HCT116 (cell line): ENCODE measurements at regions not wholly inside any gene's neighbourhood (a gene's known extent, or its start where the extent isn't known, plus 50 kb on each side); places are given as distances from the start of the nearest gene placed in this dataset.
"Not testable (repeated sequence)": the region's sequence is repeated elsewhere in the genome, so short reads cannot be mapped to it uniquely, and the experiment has no call there.

Source experiments
- EZH2phosphoT487 ChIP-seq: fragments of 200-600 bp; IDR thresholded peaks from 2 replicates; pipeline ENCODE4 v1.6.1; 2018; ENCODE audit warnings: antibody characterized with exemption, borderline replicate concordance
- JUND ChIP-seq: IDR thresholded peaks from 2 replicates; pipeline ENCODE4 v1.6.1; 2012
- POLR2A ChIP-seq: IDR thresholded peaks from 2 replicates; pipeline ENCODE4 v1.7.0; 2011; ENCODE audit warnings: borderline replicate concordance; ENCODE audit not compliant: insufficient read depth, insufficient read length; ENCODE audit errors: extremely low read depth
- RAD21 ChIP-seq: IDR thresholded peaks from 2 replicates; pipeline ENCODE4 v1.6.1; 2012; ENCODE audit warnings: low read depth, mild to moderate bottlenecking
- SP1 ChIP-seq: IDR thresholded peaks from 2 replicates; pipeline ENCODE4 v1.6.1; 2012; ENCODE audit warnings: low read depth

DNA sequence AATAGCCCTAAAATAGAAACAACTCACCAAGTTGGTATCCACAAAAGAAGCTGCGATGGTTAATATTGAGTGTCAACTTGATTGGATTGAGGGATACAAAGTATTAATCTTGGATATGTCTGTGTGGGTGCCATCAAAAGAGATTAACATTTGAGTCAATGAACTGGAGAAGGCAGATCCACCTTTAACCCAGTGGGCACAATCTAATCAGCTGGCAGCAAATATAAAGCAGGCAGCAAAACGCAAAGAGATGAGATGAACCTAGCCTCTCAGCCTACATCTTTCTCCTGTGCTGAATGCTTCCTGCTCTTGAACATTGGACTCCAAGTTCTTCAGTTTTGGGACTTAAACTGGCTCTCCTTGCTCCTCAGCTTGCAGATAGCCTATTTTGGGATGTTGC is 277.6 kb upstream of the RAI14 start:
- not testable (repeated sequence) for TF ChIP-seq JUND, EZH2phosphoT487, SP1, POLR2A, RAD21
